Activated CD4-positive, alpha-beta memory T cell treated with anti-CD3 and anti-CD28 coated beads, Interleukin-2, amount 10 ng/mL, durations not matched to agents 7 days and 5 days (primary cell): ENCODE measurements at regions not wholly inside any gene's neighbourhood (a gene's known extent, or its start where the extent isn't known, plus 50 kb on each side); places are given as distances from the start of the nearest gene placed in this dataset.

Source experiments
- CTCF ChIA-PET: fragments of 350-600 bp; sonication (Branson Sonifier 250); formaldehyde crosslinking; loops from one replicate; lab custom pipeline; 2021; ENCODE audit warnings: antibody characterized with exemption, inconsistent platforms; lab: Charles Lee
- POLR2A ChIA-PET: fragments of 350-600 bp; sonication (Branson Sonifier 250); formaldehyde crosslinking; loops from one replicate; lab custom pipeline; 2021; ENCODE audit warnings: antibody characterized with exemption; lab: Charles Lee
- DNase-seq: peaks from one replicate; pipeline ENCODE4 v3.0.0-alpha.2; 2020
- H3K27ac Mint-ChIP-seq: one replicate; pipeline ENCODE4 v1.8.0; 2021; ENCODE audit warnings: mild to moderate bottlenecking, mixed read lengths
- H3K27me3 Mint-ChIP-seq: one replicate; pipeline ENCODE4 v1.8.0; 2021; ENCODE audit warnings: mixed read lengths
- H3K36me3 Mint-ChIP-seq: one replicate; pipeline ENCODE4 v1.8.0; 2021; ENCODE audit warnings: low read depth, mixed read lengths
- H3K4me1 Mint-ChIP-seq: one replicate; pipeline ENCODE4 v1.8.0; 2021; ENCODE audit warnings: mixed read lengths
- H3K4me3 Mint-ChIP-seq: one replicate; pipeline ENCODE4 v1.8.0; 2021; ENCODE audit warnings: mild to moderate bottlenecking, mixed read lengths
- H3K9me3 Mint-ChIP-seq: one replicate; pipeline ENCODE4 v1.8.0; 2021; ENCODE audit warnings: mixed read lengths

DNA sequence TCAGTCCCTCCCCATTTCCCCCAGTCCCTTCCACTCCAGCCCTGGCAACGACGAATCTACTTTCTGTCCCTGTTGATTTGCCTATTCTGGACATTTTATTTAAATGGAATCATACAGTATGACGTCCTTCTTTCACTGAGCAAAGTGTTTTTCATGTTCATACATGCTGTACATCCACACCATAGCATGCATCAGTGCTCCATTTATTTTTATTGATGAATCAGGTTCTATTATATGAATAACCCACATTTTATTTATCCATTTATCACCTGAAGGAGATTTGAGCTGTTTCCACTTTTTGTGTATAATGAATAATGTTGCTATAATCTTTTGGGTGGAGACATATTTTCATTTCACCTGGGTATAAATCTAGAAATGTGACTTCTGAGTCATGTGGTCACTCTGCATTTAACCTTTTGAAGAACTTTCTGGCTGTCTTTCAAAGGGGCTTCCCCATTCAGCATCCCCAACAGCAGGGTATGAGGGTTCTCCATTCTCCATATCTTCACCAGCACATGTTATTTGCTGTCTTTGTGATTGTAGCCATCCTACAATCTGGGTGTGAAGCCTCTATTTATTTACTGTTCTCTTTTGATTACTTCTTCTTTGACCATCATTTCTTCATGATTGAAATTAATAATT, 531.7 kb downstream of the ETS1 start:
- H3K36me3 Mint-ChIP-seq = peaks cover 12% of the 10 kb centered on the region
- no peaks in the 10 kb centered on the region for H3K27me3 Mint-ChIP-seq
- H3K9me3 Mint-ChIP-seq = no peaks in the 10 kb centered on the region
- no peak overlapping the region for H3K4me3 Mint-ChIP-seq
- no peak for DNase-seq
- peaks cover 41% of the 10 kb centered on the region for H3K4me1 Mint-ChIP-seq
- H3K27ac Mint-ChIP-seq = no peak overlapping the region
- ChIA-PET POLR2A (interaction anchor here (0.6 to 7.3 kb wide), 3 partner anchors 17 to 667 kb away, joined by 3 to 91 read pairs (median 7); no protein-coding TSS in a partner anchor), CTCF (interaction anchor here (5.6 kb wide), 1 partner anchor 17 kb away, joined by 44 read pairs; no protein-coding TSS in a partner anchor)

DNA sequence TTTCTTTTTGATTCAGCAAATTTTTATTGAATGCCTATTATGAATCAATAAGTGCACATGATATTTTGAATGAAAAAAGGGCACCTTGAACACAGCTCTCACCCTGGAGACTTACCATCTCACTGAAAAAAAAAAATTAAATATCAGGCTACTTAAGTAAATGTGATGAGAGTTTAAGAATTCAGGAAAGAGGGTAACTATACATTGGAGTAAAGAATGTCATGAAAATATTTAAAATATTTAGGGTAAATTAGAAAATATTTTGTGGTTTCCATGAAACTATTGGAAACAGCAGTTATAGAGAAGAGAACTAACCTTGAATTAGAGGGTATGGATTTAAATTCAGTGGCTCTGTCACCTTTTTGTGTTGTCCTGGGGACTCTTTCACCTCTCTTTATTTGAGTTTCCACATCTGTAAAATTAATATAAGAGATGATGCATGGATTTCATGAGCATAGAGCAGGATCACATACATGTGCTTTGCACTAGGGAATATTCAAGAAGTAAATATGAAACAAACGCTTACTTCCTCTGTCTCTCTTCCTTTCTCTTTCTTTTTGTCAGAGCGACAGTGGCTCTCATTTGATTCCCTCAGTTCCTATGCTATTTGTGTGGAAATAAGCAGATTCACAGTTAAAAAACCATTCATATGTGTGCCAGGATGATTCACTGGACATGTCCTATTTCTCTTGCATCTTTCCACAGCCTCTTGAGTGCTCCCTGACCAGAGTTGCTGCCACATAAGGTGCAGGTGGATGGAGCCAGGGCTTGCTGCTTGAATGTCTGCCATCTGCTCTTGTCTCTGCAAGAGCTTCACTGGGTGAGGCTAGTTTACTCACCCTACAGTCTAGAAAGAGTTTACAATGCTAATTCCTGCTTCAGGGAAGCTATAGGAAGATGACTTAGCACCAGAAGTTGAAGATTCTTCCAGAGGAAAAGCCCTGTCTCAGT, 533.1 kb downstream of the ETS1 start:
- H3K27ac Mint-ChIP-seq = peak overlapping the region; percentile 76
- no peak for DNase-seq
- H3K4me1 Mint-ChIP-seq = peaks cover 51% of the 10 kb centered on the region
- POLR2A ChIA-PET = interaction anchor here (2.2 to 7.3 kb wide), 2 partner anchors 12 to 15 kb away, joined by 11 to 91 read pairs; no protein-coding TSS in a partner anchor
- peak overlapping the region; percentile 74 for H3K4me3 Mint-ChIP-seq
- no peaks in the 10 kb centered on the region for H3K27me3 Mint-ChIP-seq
- H3K9me3 Mint-ChIP-seq = no peaks in the 10 kb centered on the region
- CTCF ChIA-PET = interaction anchor here (1.0 to 5.6 kb wide), 5 partner anchors 10 to 104 kb away, joined by 3 to 44 read pairs (median 7); no protein-coding TSS in a partner anchor
- H3K36me3 Mint-ChIP-seq = peaks cover 14% of the 10 kb centered on the region

DNA sequence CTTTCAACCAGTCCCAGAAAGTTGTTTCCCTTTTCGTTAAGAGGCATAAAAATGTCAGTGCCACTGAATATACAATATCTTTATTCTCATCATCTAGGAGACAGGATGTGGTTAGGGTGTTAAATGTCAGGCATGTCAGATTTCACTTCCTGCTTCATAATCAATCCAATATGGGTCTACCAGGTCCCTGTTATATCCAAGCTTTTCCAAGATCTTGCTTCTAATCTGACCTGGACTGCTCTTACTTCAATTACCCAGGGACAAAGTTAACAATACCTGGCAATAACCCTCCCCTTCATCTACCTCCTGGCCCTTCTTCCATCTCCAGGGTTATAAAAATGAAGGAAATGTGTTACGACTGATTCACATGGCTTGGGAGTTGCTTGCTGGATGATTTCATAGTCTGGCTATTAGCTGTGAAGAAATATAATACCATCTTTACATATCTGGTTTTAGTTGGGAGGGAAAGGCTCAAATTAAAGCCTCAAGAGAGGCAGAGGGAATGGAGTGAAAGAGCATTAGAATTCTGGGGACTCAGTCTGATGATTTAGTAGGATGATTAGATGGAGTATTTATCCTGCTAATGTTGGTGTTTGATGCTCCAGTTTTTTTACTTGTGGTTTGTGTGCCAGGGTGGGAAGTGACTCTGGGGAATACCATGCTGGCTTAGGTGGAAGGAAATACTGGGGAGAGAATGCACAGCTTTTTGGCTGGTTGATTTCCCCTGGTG, 534.3 kb downstream of the ETS1 start:
- no peaks in the 10 kb centered on the region for H3K27me3 Mint-ChIP-seq
- H3K36me3 Mint-ChIP-seq = peaks cover 19% of the 10 kb centered on the region
- peak overlapping the region; percentile 53 for H3K4me3 Mint-ChIP-seq
- peaks cover 52% of the 10 kb centered on the region for H3K4me1 Mint-ChIP-seq
- H3K9me3 Mint-ChIP-seq = no peaks in the 10 kb centered on the region
- H3K27ac Mint-ChIP-seq = peak overlapping the region; percentile 83
- DNase-seq = no peak
- CTCF ChIA-PET = interaction anchor here (0.6 to 5.6 kb wide), 8 partner anchors 9 to 105 kb away, joined by 3 to 44 read pairs (median 6); no protein-coding TSS in a partner anchor
- POLR2A ChIA-PET = interaction anchor here (0.6 to 7.3 kb wide), 4 partner anchors 11 to 693 kb away, joined by 3 to 91 read pairs (median 8); no protein-coding TSS in a partner anchor

DNA sequence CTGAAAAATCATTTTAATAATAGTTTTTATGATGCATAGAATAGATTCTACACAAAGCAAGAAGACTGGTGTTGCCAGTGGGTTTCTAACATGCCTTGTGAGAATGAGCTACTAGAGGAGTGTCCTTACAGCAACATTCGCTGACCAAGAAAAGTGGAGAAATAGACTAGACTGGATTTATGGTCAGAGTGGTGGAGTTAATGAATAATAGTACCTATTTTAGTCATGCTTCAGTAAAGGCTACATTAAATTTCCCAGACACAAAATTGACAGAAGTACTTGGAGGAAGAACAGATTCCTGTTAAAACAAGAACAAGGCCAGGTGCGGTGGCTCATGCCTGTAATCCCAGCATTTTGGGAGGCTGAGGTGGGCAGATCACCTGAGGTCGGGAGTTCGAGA, 539.2 kb downstream of the ETS1 start:
- ChIA-PET POLR2A (no interaction called here), CTCF (no interaction called here)
- no peak overlapping the region for H3K27ac Mint-ChIP-seq
- H3K36me3 Mint-ChIP-seq = peaks cover 25% of the 10 kb centered on the region
- peaks cover 50% of the 10 kb centered on the region for H3K4me1 Mint-ChIP-seq
- H3K4me3 Mint-ChIP-seq = no peak overlapping the region
- H3K9me3 Mint-ChIP-seq = peaks cover 8% of the 10 kb centered on the region
- no peak for DNase-seq
- no peaks in the 10 kb centered on the region for H3K27me3 Mint-ChIP-seq

DNA sequence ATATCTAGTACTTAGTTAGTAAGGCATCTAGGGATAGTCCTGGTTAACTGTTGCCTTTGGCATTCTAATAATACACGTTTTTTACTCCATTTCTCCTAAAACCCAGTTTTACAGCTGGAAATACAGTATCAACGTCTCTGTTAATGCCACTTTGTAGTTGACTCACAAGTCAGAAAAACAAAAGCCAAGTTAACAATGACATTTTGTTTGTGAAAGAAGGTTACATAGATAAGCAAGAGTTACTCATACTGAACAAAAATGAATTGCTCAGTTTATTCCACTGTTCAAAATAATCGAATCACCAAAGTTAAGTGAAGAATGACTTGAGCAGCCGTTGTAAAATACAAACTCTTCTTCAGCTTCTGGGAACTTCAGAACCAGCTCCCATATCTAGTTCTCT, 540.3 kb downstream of the ETS1 start:
- CTCF ChIA-PET = interaction anchor here (1.0 kb wide), 1 partner anchor 110 kb away, joined by 4 read pairs; no protein-coding TSS in a partner anchor
- H3K27ac Mint-ChIP-seq = no peak overlapping the region
- peaks cover 22% of the 10 kb centered on the region for H3K36me3 Mint-ChIP-seq
- H3K4me1 Mint-ChIP-seq = peaks cover 47% of the 10 kb centered on the region
- H3K4me3 Mint-ChIP-seq = no peak overlapping the region
- DNase-seq = no peak
- H3K9me3 Mint-ChIP-seq = peaks cover 8% of the 10 kb centered on the region
- no peaks in the 10 kb centered on the region for H3K27me3 Mint-ChIP-seq
- POLR2A ChIA-PET = no interaction called here

DNA sequence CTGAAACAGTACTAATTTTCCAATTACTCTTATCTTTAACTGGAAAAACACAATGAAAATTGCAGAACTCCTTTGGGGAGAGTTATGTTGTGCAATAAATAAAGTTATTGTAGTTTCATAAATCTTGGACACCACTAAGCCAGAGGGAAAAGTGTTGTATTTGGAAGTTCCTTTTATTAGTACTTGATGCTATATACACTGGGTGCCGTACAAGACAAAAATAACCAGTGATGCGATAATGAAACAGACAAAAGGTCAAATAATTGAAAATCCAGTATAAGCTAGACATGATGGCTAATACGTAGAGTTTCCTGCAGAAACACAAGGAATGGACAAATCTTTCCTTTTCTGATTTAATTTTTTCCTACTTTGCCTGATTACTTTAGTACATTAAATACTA, 541.1 kb downstream of the ETS1 start:
- no peaks in the 10 kb centered on the region for H3K27me3 Mint-ChIP-seq
- H3K9me3 Mint-ChIP-seq = peaks cover 8% of the 10 kb centered on the region
- H3K4me1 Mint-ChIP-seq = peaks cover 45% of the 10 kb centered on the region
- no peak overlapping the region for H3K4me3 Mint-ChIP-seq
- H3K36me3 Mint-ChIP-seq = peaks cover 21% of the 10 kb centered on the region
- H3K27ac Mint-ChIP-seq = no peak overlapping the region
- ChIA-PET POLR2A (no interaction called here), CTCF (interaction anchor here (1.5 kb wide), 1 partner anchor 112 kb away, joined by 4 read pairs; no protein-coding TSS in a partner anchor)
- DNase-seq = no peak

DNA sequence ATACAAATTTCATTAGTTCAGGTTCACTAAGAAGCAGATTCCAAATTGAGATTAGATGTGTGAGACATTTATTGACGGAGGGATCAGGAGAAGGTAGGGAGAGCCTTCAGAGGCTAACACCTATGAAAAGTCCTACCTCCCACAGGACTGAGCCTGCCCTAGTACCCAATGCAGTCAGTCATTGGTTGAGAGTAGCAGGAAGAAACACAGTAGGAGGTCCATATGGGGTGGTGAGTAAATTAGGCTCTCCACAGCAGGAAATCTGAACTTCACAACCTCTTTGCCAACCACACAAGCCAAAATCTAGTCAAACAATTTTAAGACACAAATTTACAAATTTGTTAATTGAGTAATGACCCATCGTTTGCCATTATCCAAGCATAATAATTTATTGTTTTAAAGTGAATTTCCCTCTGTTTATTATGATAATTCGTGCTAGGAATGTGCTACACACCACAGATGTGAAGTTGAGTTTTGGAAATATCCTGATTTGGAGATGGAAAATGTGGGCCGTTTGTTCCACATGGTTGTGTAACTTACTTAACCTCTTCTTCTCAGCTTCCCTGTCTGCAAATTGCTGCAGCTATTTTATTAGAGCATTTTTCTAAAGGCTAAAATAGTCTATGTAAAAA, 542.1 kb downstream of the ETS1 start:
- Mint-ChIP-seq H3K27ac (no peak overlapping the region), H3K27me3 (no peaks in the 10 kb centered on the region), H3K4me3 (no peak overlapping the region), H3K9me3 (peaks cover 8% of the 10 kb centered on the region), H3K36me3 (peaks cover 16% of the 10 kb centered on the region), H3K4me1 (peaks cover 44% of the 10 kb centered on the region)
- ChIA-PET CTCF (interaction anchor here (1.3 to 1.5 kb wide), 3 partner anchors 8 to 113 kb away, joined by 3 to 4 read pairs (median 3); no protein-coding TSS in a partner anchor), POLR2A (no interaction called here)
- no peak for DNase-seq

DNA sequence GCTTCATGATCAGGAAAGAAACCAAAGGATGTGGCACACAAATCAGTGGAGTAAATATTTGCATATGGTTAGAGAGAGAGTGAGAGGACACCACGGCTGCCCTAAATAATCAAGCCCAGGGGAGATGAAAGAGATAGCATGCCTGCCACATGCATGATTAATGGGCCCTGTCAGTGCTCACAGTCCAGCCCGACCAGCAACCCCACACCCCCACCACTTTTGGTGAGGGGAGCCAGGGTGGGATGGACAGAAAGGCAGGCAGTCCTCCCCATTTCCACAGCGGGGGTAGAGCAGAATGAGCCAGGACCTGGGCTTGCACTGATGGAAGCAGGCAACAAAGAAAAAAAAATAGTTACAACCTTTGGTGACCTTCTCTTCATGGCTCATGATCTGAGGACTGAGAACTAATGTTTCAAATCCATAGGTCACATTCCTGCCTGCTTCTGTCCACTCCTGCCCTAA, 545.0 kb downstream of the ETS1 start:
- Mint-ChIP-seq H3K4me3 (no peak overlapping the region), H3K9me3 (peaks cover 8% of the 10 kb centered on the region), H3K36me3 (peaks cover 9% of the 10 kb centered on the region), H3K4me1 (peaks cover 60% of the 10 kb centered on the region), H3K27me3 (no peaks in the 10 kb centered on the region), H3K27ac (no peak overlapping the region)
- no peak for DNase-seq
- ChIA-PET POLR2A (interaction anchor here (0.6 to 1.9 kb wide), 4 partner anchors 10 to 478 kb away, joined by 3 to 11 read pairs (median 4); no protein-coding TSS in a partner anchor), CTCF (interaction anchor here (0.8 to 2.4 kb wide), 5 partner anchors 10 to 788 kb away, joined by 3 to 7 read pairs (median 4); no protein-coding TSS in a partner anchor)

DNA sequence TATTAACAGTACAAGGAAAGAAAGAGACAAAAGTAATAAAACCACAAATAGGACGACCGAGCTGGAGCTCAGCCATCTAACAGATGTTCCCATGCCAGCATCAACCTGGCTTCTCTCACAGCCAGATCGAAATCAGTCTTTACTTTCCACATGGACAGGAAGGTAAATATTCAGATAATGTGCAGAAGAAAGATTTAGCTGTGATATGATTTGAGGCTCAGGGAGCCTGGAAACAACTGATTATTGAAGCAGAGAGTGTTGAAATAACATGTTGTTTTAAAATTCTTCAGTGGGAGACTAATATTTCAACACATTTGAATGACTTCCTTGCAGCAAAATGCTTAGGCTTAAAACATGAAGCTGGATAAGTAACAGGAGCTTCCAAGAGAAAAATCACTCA, 546.8 kb downstream of the ETS1 start:
- H3K27me3 Mint-ChIP-seq = no peaks in the 10 kb centered on the region
- DNase-seq = no peak
- peaks cover 9% of the 10 kb centered on the region for H3K36me3 Mint-ChIP-seq
- H3K27ac Mint-ChIP-seq = peak overlapping the region; percentile 42
- ChIA-PET CTCF (interaction anchor here (2.1 to 5.0 kb wide), 3 partner anchors 12 to 118 kb away, joined by 7 to 106 read pairs (median 44); no protein-coding TSS in a partner anchor), POLR2A (interaction anchor here (1.6 to 4.8 kb wide), 4 partner anchors 11 to 483 kb away, joined by 9 to 91 read pairs (median 11); no protein-coding TSS in a partner anchor)
- no peak overlapping the region for H3K4me3 Mint-ChIP-seq
- peaks cover 58% of the 10 kb centered on the region for H3K4me1 Mint-ChIP-seq
- peaks cover 8% of the 10 kb centered on the region for H3K9me3 Mint-ChIP-seq

DNA sequence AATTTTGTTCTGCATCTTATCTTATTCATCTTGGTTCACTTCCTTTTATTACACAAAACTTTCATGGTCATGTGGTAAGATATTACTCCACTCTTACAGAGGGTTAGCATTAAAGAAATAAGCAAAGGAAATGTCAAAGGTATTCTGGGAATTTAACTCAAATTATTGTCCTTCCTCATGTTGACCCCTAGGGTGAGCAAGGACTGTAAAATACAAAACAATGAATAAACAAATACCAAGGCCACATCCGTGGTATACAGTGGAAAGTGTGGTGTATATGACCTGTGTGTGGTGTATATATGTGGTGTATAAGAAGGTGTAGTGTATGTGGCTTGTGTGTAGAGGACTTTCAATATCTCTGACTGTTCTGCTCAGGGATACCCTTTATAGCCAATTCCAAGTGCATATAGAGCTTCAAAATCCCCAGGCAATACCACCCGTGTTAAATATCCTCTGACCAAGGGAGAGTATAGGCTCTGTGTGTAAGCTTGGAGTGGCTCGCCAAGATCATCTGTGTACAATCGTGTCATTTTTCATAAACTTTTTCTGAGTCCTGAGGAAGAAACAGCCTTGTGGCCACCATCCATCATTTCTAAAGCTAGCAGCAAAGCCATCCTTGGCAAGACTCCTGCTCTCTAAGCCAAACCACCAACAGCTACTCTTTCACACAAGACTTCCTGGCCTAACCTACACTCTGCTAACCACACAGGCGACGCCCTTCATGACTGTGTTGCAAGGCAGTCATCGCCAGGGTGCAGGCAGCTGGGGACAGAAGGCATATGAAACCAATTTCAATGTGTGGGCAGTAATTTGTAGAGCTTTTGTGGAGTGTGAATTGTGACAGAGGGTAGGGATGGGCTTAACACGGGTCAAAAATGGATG, 548.0 kb downstream of the ETS1 start:
- Mint-ChIP-seq H3K27ac (peak overlapping the region; percentile 98), H3K4me1 (peaks cover 48% of the 10 kb centered on the region), H3K9me3 (peaks cover 5% of the 10 kb centered on the region), H3K36me3 (peaks cover 6% of the 10 kb centered on the region), H3K27me3 (no peaks in the 10 kb centered on the region), H3K4me3 (peak overlapping the region; percentile 64)
- peak; percentile 89 for DNase-seq
- POLR2A ChIA-PET = interaction anchor here (0.5 to 4.8 kb wide), 39 partner anchors 10 to 1964 kb away, joined by 3 to 91 read pairs (median 4); partner anchors contain the start of genes FLI1 and PRDM10
- CTCF ChIA-PET = interaction anchor here (0.5 to 5.0 kb wide), 23 partner anchors 9 to 809 kb away, joined by 3 to 106 read pairs (median 3); no protein-coding TSS in a partner anchor
